ENCODE measurements at regions not wholly inside any gene's neighbourhood (a gene's known extent, or its start where the extent isn't known, plus 50 kb on each side); places are given as distances from the start of the nearest gene placed in this dataset.

- no peak for TF ChIP-seq CHD7 (IDR thresholded peaks at IDR 0.05; ENCODE audit: insufficient replicate concordance, low read length)
- no peak for TF ChIP-seq E2F6 (IDR thresholded peaks at IDR 0.05)
- no peak for TF ChIP-seq TAF7 (optimal IDR thresholded peaks at IDR 0.05; ENCODE audit: borderline replicate concordance, low read depth, low read length)
- TF ChIP-seq SP1 (IDR thresholded peaks at IDR 0.05; ENCODE audit: low read depth, low read length), result no peak
- no peak for TF ChIP-seq PHF8 (conservative IDR thresholded peaks at IDR 0.05; ENCODE audit: low read depth, low read length)
Observed at GRCh38 chr3:103968751-103969150, 1398.0 kb upstream of the ALCAM start (continued).
